ENCODE measurements at regions not wholly inside any gene's neighbourhood (a gene's known extent, or its start where the extent isn't known, plus 50 kb on each side); places are given as distances from the start of the nearest gene placed in this dataset.

- TF ChIP-seq CTCF (conservative IDR thresholded peaks at IDR 0.05; ENCODE audit: low read depth, low read length) (no peak), EZH2 (IDR thresholded peaks at IDR 0.05; ENCODE audit: low read length, unreplicated experiment) (no peak)
Observed at GRCh38 chr11:96483374-96483955, 93.7 kb downstream of the JRKL start.
